ENCODE measurements at regions not wholly inside any gene's neighbourhood (a gene's known extent, or its start where the extent isn't known, plus 50 kb on each side); places are given as distances from the start of the nearest gene placed in this dataset.

- TF ChIP-seq POLR2A (IDR thresholded peaks at IDR 0.05) (no peak), CTCF (IDR thresholded peaks at IDR 0.05) (no peak)
- no peak overlapping the region for H3K4me3 ChIP-seq (ENCODE audit: low read depth, poor library complexity, severe bottlenecking)
- intact Hi-C loops (cut with DNase I; ENCODE audit: low total_unique reads), result no loop called here
Observed at GRCh38 chr2:128619471-128620325, 301.0 kb upstream of the HS6ST1 start.

GRCh38 chr2:128621074-128621473, 302.4 kb upstream of the HS6ST1 start:
- DNase-seq (ENCODE audit: low spot score in 2 of 2), result no peak
- H3K4me3 ChIP-seq (ENCODE audit: low read depth, poor library complexity, severe bottlenecking), result no peak overlapping the region
- intact Hi-C loops (cut with DNase I; ENCODE audit: low total_unique reads), result no loop called here
- TF ChIP-seq CTCF (IDR thresholded peaks at IDR 0.05) (no peak), POLR2A (IDR thresholded peaks at IDR 0.05) (no peak)

More at GRCh38 chr2:128619471-128620325, 301.0 kb upstream of the HS6ST1 start:
- WGBS, 2 donors, result 94 to 99% methylated on average over 16 to 18 of the region's 18 CpGs
- no peak for DNase-seq (ENCODE audit: low spot score in 2 of 2)

- WGBS, 2 donors, result 79 to 85% methylated on average over 7 of the region's 7 CpGs
Observed at GRCh38 chr2:128622371-128622770, 303.7 kb upstream of the HS6ST1 start.

GRCh38 chr2:128622955-128623620, 304.4 kb upstream of the HS6ST1 start:
- 92 to 93% methylated on average over 11 to 13 of the region's 13 CpGs for WGBS, 2 donors
- no peak for DNase-seq (ENCODE audit: low spot score in 2 of 2)
- H3K4me3 ChIP-seq (ENCODE audit: low read depth, poor library complexity, severe bottlenecking), result no peak overlapping the region
- intact Hi-C loops (cut with DNase I; ENCODE audit: low total_unique reads), result no loop called here
- TF ChIP-seq POLR2A (IDR thresholded peaks at IDR 0.05), result no peak
- no peak for TF ChIP-seq CTCF (IDR thresholded peaks at IDR 0.05)

More at GRCh38 chr2:128622371-128622770, 303.7 kb upstream of the HS6ST1 start:
- TF ChIP-seq CTCF (IDR thresholded peaks at IDR 0.05) (no peak), POLR2A (IDR thresholded peaks at IDR 0.05) (no peak)
- no peak overlapping the region for H3K4me3 ChIP-seq (ENCODE audit: low read depth, poor library complexity, severe bottlenecking)
- intact Hi-C loops (cut with DNase I; ENCODE audit: low total_unique reads), result no loop called here
- DNase-seq (ENCODE audit: low spot score in 2 of 2), result peak in 1 of 2 donors; percentile 54

GRCh38 chr2:128623776-128624761, 305.4 kb upstream of the HS6ST1 start:
- 78 to 88% methylated on average over 18 of the region's 18 CpGs for WGBS, 2 donors
- intact Hi-C loops (cut with DNase I; ENCODE audit: low total_unique reads), result no loop called here
- no peak for DNase-seq (ENCODE audit: low spot score in 2 of 2)
- TF ChIP-seq POLR2A (IDR thresholded peaks at IDR 0.05), result no peak
- no peak for TF ChIP-seq CTCF (IDR thresholded peaks at IDR 0.05)
- no peak overlapping the region for H3K4me3 ChIP-seq (ENCODE audit: low read depth, poor library complexity, severe bottlenecking)

All from lower leg skin (tissue), 4 donors.